ENCODE measurements at regions not wholly inside any gene's neighbourhood (a gene's known extent, or its start where the extent isn't known, plus 50 kb on each side); places are given as distances from the start of the nearest gene placed in this dataset.

- TF ChIP-seq POLR2A (IDR thresholded peaks at IDR 0.05; ENCODE audit: low read depth, low read length) (no peak), POLR2AphosphoS5 (IDR thresholded peaks at IDR 0.05; ENCODE audit: low read depth, low read length) (no peak)
Measured at GRCh38 chr1:172954476-172955150, 96.1 kb downstream of the TNFSF18 start.

Measured in GM12892 (cell line).